ENCODE measurements at regions not wholly inside any gene's neighbourhood (a gene's known extent, or its start where the extent isn't known, plus 50 kb on each side); places are given as distances from the start of the nearest gene placed in this dataset.
"Not testable (repeated sequence)": the region's sequence is repeated elsewhere in the genome, so short reads cannot be mapped to it uniquely, and the experiment has no call there.

GRCh38 chr6:157727629-157728182 lies 95.3 kb upstream of the SNX9 start:
- DNase-seq (ENCODE audit: low spot score), result no peak

DNA sequence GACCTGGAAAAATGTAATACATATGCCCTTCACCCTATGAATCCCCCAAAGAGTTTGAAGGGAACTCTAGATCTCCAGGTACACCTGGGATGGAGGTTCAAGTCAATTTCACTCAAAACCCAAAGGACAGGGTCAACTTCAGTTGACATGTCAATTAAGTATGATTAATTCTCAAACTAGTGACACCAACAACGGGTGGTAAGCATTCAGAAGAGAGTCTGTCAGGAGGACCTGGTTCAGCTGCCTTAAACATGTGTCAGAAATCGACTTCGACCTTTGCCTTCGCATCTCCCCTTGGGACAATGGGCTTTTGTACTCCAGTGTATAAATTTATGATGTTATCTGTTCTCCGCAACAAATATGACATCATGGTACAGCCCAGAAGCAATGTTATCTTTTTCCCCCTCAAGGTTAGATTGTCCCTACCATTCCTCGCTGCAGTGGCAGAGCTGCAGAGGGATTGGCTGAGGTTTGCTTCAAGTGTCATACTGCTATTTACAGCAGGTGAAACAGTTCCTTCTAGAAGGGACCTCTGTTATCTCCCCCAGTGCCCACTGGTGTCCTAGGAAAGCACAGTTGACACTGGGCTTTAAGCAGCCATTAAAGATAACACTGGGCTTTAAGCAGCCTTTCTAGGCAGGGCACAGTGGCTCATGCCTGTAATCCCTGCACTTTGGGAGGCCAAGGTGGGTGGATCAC lies 94.7 kb upstream of the SNX9 start:
- no peak for DNase-seq (ENCODE audit: low spot score)

GRCh38 chr6:157731221-157731620 lies 91.8 kb upstream of the SNX9 start:
- no peak for DNase-seq (ENCODE audit: low spot score)

DNA sequence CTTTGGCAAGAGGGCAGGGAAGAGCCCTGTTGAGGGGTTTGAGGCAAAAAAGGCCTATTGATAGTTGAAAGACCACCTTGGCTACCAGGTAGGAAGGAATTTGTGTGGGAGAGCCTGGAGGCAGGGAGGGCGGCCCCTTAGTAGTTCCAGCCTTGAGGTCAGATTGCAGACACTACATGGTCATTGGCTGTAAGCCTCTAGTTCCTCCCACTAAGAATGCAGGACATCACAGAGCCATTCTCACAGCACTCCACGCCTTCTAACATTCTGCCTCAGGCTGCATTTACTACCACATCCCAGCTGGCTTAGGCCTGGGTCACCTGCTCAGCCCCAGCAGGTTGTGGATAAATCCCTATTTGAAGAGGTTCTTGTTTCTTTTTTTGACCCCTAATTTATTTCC lies 91.0 kb upstream of the SNX9 start:
- no peak for DNase-seq (ENCODE audit: low spot score)

DNA sequence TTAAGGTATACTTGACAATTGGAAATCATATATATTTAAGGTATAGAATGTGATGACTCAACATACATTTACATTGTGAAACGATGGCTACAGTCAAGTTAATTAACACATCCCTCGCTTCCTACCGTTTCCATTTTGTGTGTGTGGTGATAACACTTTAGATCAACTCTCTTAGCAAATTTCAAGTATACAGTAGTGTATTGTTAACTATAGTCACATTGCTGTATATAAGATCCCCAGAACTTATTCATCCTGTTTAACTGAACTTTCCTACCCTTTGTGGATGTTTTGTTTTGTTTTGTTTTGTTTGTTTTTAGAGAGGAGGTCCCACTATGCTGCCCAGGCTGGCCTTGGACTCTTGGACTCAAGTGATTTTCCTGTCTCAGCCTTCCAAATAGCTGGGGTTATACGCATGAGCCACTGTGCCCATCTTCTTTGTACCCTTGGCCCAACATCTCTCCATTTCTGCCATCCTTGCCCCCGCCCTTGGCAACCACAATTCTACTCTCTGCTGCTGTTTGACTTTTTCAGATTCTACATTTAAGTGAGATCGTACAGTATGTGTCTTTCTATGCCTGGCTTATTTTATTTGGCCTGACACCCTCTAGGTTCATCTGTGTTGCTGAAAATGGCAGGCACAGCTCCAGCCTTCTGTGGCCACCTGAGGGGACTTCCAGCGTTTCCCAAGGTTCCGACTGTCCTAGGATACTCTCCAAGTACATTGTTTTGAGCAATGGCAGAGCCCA lies 90.5 kb upstream of the SNX9 start:
- DNase-seq (ENCODE audit: low spot score), result no peak

GRCh38 chr6:157736555-157736954 lies 86.5 kb upstream of the SNX9 start:
- DNase-seq (ENCODE audit: low spot score), result not testable (repeated sequence)

GRCh38 chr6:157741321-157741947 lies 81.6 kb upstream of the SNX9 start:
- no peak for DNase-seq (ENCODE audit: low spot score)

DNA sequence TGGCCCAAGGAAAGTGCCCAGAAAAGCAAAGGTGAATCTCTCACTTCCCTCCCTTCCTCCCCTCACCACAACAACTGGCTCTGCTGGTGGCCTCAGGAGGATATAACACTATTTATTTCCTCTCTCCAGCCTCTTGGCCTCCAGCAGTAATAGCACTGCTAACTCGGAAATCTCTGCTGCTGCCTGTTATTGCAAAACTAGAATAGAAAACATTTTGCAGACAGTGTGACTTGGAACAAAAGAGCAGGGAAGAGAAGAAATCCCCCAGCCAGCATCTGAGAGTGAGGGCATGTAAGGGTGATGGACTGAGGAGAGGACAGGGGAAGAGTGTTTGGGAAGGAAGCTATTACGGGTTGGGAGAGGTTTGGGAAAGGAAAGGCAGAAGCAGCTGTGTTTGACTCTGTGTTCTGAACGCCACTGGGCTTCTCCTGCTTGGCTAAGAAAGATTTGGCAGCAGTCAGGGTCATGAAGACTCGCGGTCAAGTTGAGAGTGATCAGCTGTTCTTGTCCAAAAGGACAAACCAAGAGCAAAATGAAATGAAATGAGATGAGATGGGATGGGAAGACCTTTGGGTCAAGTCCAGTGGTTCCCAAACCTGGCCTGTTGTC lies 81.0 kb upstream of the SNX9 start:
- DNase-seq (ENCODE audit: low spot score), result no peak

DNA sequence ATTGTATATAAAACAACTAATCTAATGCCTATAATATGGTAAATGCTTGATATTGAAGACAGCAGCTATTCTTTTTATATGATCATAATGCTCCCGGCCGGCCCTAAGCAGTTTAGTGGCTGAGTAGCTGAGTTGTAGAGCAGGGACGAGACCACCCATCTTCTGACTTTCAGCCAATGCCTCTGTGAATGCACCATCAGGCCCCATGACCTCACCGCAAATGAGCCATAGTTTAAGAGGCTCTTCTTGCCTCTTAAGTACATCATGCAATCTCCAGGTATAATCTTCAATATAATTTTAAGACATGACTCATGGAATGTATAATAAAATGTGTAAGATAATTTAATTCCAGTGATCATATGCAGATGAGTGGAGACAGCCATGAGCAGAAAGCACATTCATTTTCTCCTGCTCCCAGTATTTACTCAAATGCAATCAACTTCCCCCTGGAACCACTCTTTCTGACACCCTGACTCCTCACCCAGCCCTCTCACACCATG lies 78.9 kb upstream of the SNX9 start:
- DNase-seq (ENCODE audit: low spot score), result no peak

- DNase-seq (ENCODE audit: low spot score), result no peak
These were observed 76.1 kb upstream of the SNX9 start for GRCh38 chr6:157746897-157747296.

GRCh38 chr6:157747370-157747769 lies 75.7 kb upstream of the SNX9 start:
- no peak for DNase-seq (ENCODE audit: low spot score)

- no peak for DNase-seq (ENCODE audit: low spot score)
These were observed 74.0 kb upstream of the SNX9 start for GRCh38 chr6:157748839-157749571.

DNA sequence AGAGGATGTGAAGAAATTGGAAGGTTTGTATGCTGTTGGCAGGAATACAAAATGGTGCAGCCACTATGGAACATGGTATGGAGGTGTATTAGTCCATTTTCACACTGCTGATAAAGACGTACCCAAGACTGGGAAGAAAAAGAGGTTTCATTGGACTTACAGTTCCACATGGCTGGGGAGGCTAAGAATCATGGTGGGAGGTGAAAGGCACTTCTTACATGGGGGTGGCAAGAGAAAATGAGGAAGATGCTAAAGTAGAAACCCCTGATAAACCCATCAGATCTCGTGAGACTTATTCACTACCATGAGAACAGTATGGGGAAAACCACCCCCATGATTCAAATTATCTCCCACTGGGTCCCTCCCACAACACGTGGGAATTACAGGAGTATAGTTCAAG lies 72.1 kb upstream of the SNX9 start:
- DNase-seq (ENCODE audit: low spot score), result not testable (repeated sequence)

DNA sequence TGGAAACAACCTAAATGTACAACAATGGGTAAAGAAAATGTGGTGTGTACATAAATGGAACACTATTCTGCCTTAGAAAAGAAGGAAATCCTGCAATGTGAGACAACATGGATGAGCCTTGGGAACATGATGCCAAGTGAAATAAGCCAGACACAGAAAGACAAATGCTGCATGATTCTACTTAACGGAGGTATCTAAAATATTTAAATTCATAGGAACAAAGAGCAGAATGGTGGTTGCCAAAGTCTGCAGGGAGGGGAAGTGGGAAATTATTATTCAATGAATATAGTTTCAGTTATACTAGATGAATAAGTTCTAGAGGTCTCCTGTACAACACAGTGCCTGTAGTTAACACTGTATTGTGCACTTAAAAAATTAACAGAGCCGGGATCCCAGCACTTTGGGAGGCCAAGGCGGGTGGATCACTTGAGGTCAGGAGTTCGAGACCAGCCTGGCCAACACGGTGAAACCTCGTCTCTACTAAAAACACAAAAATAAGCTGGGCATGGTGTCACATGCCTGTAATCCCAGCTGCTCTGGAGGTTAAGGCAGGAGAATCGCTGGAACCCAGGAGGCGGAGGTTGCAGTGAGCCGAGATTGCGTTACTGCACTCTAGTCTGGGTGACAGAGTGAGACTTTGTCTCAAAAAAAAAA lies 71.4 kb upstream of the SNX9 start:
- DNase-seq (ENCODE audit: low spot score), result no peak

GRCh38 chr6:157752879-157753278 lies 70.2 kb upstream of the SNX9 start:
- DNase-seq (ENCODE audit: low spot score), result not testable (repeated sequence)

GRCh38 chr6:157753291-157753690 lies 69.8 kb upstream of the SNX9 start:
- no peak for DNase-seq (ENCODE audit: low spot score)

DNA sequence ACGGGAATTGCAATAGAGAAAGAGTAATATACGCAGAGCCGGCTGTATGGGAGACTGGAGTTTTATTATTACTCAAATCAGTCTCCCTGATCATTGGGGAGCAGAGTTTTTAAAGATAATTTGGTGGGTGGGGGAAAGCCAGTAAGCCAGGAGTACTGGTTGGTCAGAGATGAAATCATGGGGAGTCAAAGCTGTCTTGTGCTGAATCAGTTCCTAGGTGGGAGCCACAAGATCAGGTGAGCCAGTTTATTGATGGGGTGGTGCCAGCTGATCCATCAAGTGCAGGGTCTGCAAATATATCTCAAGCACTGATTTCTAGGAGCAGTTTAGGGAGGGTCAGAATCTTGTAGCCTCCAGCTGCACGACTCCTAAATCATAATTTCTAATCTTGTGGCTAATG lies 69.2 kb upstream of the SNX9 start:
- not testable (repeated sequence) for DNase-seq (ENCODE audit: low spot score)

- no peak for DNase-seq (ENCODE audit: low spot score)
These were observed 68.7 kb upstream of the SNX9 start for GRCh38 chr6:157754351-157754750.

- DNase-seq (ENCODE audit: low spot score), result no peak
These were observed 67.9 kb upstream of the SNX9 start for GRCh38 chr6:157755032-157755745.

DNA sequence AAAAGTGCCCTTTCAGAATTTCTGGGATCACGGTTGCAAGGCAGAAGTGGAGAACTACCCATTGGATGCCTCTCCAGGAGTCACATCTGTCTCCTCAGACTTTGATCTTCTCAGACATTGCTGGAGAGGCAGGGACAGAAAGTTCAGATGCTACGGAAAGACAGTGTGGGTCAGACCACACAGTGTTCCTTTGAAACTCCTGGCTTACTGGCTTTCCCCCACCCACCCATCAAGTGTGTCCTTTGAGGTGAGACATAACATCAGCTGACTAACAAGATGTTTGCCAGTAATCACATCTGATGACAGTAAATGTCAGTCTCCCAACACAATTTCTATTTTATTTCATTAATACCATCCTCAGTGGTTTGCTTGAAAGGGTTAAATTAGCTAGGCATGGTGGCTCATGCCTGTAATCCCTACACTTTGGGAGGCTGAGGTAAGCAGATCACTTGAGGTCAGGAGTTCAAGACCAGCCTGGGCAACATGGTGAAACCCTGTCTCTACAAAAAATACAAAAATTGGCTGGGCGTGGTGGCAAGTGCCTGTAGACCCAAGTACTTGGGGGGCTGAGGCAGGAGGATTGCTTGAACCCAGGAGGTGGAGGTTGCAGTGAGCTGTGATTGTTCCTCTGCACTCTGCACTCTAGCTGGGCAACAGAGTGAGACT lies 67.2 kb upstream of the SNX9 start:
- no peak for DNase-seq (ENCODE audit: low spot score)
